ENCODE measurements at regions not wholly inside any gene's neighbourhood (a gene's known extent, or its start where the extent isn't known, plus 50 kb on each side); places are given as distances from the start of the nearest gene placed in this dataset.

DNA sequence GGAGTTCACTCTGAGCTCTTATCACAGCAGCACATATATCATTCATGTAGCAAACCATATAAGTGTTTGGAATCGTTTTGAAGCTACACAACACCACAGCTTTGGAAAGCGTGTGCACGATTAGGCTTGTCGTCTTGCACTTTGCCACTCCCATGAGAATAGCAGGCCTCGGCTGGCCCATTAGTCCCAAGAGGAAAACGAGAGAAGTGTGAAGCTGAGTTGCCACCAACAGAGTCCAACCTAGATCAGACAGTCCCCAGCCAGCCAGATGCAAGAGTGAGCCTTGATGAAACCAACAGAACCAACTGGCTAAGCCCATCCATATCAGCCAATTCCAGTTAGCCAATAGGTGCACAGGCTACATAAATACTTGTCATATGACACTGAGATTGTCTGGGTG is 238.4 kb downstream of the C1orf94 start:
- DNase-seq: no peak

DNA sequence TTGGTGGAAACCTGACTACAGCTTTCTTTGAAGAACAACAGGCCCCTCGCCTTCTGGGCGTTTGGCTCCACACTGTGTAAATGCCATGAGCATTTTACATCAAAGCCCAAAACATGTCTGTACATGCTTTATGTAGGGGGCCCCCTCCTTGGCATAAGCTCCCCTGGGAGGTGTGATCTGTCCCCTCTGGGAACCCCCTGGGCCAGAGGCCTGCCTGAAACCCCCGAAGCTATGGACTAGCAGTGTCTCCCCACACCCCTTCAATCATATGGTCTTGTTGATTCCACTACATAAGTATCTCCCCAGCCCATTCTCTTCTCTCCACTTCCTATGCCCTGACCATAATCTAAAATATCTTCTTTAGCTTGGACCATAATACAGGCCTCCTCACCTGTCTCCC is 241.5 kb downstream of the C1orf94 start:
- DNase-seq: no peak

DNA sequence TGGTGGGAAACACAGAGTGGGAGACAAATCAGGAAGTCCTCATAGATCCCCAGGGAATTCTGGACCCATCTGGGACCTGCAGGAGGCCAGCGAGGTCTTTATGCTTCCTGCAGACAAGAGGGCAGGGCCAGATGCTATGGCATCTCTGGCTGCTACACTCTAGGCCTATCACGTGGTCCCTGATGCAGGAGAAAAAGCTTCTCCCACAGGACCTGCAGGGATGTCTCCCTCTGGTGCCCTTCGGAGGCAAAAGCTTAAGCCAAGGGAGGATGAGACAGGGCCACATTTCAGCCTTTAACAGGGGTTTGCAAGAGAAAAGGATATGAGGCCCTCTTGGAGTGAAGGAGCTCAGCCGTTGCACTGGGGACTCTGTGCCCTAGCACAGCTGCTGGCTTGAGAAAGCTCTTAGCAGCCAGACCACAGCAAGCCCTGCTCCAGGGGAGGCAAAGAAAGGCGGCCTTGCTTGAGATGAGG is 243.0 kb downstream of the C1orf94 start:
- no peak for DNase-seq

DNA sequence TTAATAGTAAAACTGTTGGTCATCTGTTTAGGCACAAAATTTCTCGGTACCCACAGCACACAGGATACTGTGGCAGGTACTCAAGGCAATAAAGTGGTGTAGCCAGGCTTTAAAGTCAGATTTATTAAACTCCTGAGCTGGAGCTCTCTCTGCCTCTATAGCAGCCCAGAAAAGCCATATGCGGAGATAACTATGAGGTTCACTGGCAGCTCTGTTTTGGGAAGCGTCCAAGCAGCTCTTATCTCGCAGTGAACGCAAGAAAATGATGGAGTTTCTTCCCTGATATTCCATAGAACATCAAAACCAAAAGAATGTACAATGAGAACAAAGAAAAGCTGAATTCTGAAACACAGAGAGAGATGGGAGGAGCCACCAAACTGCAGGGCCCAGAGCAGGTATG is 248.3 kb downstream of the C1orf94 start:
- no peak for DNase-seq

DNA sequence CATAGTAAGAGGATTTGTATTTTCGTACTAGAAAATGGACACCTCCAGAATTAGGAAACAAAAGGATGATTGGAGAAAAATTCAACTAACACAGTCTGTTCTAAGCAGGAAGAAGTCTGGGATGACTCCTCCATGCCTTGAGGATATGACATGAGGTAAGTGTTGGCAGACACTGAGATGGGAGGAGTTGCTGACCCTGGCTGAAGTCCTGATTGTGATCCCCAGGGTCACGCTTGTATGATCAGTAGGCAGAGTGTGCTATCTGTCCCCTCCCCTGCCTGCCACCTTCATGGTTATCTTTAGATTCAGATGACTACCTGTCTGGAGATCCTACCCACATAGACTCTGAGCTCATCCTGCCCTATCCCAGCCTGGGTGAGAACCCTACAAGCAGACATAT is 249.1 kb downstream of the C1orf94 start:
- no peak for DNase-seq

DNA sequence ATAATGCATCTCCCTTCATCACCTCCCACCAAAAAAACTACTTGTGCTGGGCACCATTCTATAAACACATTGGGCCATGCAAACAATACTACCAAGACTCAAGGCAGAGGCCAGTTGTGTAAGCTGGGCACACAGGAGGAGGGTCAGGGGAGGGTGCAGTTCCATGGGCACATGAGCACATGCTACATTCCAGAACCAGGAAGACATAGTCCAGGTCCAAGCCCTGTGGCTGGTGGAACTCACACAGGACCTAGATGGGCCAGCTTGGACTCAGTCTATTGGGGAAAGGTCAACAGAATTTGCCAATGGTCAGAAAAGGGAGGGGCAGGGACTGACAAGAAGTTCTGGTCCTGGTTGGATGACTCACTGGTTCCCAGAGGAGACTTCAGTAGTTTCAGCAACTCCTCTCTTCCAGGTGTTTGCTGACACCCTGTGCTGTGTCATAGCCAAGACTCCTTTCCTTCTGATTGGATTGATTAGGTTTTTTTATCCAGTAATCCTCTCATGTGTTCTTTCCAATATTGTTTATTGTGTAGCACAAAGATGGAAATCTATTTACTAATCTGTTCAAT is 249.7 kb downstream of the C1orf94 start:
- no peak for DNase-seq

DNA sequence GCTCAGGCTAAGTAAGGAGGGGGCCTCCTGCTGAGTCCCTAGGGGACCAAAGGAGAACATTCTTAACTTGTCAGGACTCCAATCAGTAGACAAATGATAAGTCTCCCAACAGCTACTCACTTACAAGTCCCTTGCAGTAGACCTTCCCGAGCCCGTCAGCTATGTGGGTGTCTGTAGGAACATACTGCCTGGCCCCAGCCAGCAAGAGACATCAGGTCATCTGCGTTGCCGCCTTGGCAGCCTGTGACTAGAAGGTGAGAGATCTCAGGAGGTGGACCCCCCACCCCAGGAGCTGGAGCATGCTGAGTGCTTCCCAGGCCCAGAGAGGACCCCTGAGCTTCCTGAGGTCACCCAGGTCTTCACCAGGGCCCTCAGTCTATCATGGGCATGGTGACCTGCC is 250.5 kb downstream of the C1orf94 start:
- no peak for DNase-seq

DNA sequence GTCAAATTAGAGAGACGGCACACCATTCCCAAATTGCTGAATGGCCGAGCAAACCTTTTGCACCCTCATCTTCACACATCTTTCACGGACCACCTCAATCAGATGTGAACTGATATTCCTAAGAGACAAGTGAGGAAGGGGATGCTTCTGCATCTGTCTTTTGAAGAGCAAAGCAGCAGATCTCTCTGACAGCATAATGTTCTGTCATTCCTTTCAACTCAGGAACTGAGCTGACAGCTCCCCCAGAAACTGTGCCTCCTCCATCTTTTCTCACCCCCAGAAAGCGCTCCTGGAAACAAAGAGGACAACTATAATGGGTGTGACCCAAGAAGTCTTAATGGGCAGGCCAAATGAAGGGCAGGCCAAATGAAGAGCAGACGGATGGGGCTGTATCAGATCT is 256.4 kb downstream of the C1orf94 start:
- no peak for DNase-seq

DNA sequence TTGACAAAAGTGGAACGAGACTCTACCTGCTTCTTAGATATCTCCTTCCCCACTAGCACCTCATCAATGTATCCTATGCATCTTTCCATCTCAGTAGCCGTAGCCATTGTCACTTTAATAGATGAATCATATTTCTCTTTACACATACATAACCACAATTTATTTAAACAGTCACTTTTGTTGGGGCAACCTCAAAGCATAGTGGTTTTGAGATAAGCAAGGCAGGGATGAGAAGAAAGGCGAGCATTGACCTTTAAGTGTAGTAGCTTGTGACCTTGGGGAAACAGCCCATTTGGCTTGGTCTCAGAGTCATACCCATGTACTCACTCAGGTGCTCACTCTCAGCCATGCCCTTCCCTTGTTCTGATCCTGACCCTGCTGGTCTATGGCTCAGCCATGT is 260.1 kb downstream of the C1orf94 start:
- no peak for DNase-seq

DNA sequence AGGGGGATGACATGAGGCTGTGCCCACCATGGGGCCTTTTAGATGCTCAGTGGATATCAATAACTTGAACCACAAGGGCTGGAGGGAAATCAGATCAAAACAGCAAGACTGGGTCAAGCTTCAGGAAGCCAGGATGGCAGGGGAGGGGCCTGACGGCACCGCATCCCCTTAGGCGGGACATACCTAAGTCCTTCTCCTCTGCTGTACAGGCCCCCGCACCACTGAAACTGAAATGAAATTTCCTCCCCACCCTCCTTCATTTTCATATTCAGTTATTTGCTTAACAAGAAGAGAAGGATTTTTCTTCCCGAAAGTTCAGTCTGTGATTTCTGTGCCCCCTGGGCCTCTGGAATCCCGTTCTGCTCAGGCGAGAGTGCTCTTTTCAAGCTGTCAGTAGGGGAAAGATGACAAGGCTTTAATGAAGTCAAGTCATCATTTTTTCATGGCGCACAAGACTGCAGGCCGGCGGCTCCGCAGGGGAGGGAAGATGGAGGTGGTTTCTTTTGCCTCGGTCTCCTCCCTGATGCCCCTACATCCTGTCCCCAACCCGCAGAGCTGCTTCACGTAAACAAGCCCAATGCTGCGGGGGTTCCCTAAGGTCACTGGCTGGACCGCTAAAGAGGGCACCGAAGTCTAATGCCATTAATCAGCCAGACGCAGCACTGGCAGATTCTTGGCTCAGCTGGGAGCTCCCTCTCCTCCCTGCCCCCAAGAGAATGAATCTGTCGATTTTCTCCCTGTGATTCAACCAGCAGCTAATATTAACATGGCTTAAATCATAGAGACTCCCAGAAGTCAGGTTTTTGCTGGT is 264.8 kb downstream of the C1orf94 start:
- DNase-seq: no peak

DNA sequence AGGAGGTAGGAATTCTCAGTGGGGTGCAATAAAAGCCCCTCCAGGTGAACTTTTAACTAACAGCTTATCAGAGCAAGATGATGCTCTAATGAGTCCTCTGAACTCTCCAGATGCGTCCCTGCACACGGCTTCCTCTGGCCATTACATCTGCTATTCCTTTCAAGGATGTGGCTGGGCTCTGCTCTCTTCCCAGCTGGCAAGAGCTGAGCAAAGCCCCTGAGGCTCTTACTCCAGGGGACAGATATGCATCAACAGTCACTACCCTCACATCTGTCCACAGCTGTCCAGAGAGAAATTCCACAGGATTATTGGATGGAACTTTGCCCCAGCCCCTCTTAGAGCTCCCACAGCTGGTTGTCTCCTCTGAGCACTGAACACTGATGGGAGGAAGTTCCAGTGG is 267.8 kb downstream of the C1orf94 start:
- no peak for DNase-seq

DNA sequence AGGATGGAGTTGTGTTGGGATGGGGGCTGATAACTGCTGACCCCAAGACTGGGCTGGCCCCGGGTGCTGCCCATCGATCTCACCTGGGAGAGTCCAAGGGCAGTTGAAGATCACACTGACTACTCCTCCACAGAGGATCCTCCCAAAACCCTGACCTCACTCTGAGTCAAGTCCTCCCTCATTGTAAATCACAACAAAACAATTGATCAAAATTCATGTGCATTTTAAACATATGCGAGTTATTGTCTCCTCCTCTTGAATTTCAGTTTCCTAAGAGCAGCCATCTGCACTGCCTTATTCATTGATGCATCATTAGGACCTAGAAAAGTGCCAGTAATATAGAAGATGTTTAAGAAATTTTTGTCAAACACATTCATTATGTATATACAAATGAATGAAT is 273.6 kb downstream of the C1orf94 start:
- no peak for DNase-seq

DNA sequence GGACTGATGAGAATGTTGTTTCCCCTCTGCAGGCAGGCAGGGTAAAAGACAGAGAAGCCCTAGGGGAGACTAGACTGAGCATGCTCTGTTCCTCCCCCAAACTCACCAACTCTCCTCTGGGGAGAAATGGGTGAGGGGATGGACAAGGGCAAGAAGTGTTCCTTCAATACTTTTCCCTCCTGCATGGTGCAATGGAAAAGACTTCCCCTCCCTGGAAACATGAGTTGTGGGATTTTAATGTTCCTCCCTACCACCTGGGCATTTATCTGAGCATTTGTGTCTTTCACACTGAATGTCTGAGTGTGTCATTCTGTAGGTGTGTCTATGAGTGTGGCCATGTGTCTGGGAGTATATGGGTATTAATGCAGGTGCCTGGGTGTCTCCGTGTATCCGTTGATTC is 275.7 kb downstream of the C1orf94 start:
- no peak for DNase-seq

DNA sequence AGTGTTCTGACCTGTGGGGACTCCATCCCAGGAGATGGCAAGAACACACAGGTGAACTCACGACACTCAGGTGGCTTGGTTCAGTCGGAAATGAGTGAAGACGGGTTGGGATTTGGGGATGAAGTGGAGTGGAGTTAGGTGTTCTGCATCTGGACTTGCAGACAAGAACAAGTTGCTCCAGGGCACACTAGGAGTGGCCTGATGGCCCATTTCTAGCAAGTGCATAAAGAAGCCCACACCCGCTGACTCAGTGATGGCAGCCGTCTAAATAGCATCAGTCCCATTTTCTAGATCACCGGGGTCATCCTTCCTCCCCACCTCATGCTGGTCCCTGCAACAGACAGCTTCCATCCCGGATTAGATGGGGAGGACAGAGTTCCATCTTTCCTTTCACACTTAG is 278.4 kb downstream of the C1orf94 start:
- no peak for DNase-seq

DNA sequence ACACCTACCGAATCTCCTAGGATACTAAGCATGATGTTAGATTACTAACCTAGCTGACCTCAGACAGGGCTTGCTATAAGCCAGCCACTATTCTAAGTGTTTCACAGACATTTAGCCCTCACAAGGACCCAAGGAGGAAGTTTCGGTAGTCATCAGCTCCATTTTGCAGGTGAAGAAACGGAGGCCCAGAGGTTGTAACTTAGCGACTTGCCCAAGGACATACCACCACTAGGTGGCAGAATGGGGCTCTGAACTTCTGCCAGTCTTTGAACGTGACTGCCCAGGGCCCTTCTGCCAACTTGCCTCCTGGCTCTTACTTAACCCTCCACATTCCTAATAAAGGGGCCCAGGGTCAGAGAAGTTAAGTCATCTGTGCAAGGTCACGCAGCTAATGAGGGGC is 283.5 kb downstream of the C1orf94 start:
- peak; percentile 74 for DNase-seq

DNA sequence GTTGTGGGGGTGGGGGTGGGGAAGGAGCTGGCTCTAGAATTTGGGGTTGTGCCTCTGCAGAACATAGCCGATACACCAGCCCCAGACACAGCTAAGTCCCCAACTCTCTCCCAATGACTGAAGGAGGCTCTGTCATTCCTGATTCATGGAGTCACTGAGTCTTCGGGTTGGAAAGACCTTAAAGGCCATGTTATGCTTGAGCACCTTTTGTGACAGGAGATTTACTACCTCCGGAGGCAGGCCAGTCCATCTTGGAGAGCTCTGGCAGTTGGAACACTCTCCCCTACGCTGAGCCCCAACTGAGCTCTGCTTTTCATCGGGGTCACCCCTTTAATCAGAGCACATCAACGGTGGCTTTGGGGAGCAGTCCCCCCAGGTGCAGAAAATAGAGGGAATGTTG is 284.4 kb upstream of the GJB5 start:
- no peak for DNase-seq

DNA sequence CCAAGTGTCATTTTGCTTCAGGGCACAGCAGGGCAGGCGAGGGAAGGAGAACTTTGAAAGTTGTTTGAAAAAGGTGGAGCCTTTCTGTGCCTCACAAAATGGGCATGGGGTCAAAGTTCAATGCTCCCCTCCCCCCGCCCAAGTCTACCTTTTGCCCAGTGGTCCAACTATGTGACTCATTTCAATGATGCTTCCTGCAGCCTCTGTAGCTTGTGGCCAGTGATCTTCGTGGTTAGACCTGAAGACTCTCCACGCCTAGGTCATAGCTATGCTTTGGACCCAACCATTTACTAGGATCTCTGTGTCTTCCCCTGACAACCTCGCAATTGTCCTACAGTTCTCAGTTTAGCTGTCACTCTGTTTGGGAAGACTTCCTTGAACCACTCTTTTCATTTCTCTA is 280.3 kb upstream of the GJB5 start:
- no peak for DNase-seq

DNA sequence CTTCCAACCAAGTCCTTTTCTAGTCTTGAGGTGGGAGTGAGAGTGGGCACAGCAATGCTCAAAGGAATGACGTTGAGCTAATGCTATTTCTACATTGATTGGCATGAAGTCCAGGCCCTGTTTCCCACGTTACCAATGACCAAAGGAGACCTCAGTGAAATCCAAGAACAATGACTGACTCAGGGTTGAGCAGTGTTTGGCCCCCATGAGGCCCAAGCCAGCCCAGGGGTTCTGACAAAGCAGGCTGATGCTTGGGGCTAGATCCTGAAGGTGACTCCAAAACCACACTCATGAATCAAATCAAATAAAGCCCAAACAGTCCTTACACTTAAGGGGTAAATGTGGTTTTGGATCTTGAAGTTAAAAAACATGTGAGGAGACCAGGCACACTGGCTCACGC is 278.5 kb upstream of the GJB5 start:
- DNase-seq: no peak

DNA sequence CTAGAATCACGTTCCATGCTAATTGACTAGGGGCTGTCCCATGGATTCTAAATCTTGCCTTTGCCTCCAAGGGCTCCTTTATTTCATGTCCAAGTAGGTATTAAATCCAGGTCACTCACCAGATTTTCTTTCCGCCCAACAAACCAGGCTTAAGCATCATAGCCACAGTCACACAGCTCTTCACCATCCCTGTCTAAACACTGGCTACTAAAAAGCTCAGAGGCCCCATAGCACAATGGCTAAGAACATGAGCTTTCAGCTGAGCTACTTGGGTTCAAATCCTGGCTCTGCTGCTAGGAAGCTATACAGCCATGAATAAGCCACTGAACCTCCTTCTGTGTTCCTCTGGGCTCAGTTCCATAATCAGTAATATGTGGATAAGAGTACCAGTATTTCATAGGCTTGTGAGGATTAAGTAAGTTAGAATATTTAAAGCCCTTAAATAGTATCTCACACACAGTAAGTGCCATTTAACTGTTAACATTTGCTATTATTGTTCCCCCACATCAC is 277.2 kb upstream of the GJB5 start:
- DNase-seq: no peak

DNA sequence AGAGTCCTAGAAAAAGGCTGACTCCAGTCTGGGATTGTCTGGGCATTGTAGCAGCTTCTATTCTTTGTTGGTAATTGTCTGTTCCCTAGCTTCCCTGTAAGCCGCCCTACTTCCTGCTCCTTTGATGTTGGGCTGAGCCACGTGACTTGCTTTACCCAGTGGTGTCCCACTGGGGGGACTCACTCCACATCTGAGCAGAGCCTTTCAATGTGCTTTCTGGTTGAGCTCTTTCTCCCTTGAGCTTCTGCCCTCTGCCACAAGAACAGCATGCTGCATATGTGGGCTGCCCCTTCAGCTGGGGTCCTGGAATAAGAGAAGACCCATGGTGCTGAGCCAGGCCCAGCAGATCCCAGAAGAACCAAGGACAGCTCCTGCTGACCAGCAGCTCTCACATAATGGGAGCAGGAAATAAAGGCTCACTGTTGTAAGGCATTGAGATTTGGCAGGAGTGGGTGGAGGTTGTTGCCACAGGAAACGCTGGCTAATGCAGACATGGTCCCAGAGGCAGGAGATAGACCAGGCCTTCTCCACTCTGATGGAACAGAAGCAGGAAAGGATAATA is 276.3 kb upstream of the GJB5 start:
- no peak for DNase-seq

DNA sequence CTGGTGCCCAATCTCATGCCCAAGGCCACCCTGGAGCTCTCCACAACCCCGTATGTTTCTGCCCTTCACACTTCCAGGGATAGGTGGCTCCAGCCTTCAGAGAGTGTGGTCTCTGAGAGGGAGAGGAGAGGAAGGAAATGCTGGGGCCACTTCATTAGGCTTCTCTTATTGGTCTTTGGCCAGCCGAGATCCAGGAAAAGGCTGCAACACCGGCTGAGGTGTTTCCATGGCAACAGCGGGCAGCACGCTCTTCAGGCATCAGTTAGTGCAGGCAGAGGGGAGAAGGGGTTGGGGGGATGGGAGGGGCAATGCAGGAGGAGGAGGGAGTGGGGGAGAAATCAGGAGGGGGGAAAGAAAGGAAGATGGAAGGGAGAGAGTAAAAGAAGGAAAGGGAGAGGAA is 275.1 kb upstream of the GJB5 start:
- DNase-seq: no peak

DNA sequence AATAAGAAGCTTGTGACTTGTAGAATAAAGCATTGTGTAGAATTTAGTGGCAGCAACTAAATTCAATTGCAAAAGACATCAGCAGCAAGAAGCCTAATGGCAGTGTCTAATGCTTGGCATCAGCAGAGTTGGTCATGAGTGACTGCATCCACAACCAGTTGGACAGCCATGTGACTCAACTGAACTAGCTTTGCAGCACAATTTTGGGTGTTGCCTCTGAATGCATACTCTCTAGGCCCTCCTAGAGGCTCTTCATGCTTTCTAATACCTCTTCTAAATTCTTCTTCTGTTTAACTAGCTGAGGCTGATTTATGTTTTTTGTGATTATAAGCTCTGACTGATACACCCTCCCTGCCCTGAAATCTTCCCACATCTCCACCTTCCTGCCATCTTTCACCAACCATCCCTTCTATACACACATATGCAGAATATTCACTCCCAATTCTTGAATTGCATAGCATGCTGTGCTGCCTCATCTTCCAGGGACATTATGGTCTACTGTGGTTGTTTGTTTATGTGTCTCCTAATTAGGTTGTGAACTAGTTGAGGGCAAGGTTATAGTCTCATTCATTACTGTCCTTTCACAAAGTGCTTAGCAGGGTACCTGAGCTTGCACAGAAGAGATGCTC is 266.7 kb upstream of the GJB5 start:
- DNase-seq: no peak

DNA sequence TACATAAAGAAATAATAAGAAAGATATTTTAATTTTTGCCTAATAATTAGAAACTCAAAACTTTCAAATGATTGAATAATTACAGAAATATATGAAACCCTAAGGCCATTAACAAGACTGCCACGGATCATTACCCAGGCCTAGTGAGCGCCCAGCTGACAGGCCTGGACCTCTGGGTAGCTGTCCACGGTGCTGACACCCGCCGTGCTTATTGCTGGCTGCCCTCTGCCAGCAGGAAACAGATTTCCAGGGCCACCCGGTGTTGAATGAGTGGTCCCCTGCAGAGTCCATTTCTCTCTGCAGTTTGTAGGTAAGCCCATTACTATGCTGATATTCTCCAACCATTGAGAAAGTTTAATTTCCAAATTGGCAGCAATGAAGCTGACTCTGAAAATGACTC is 254.4 kb upstream of the GJB5 start:
- peak; percentile 41 for DNase-seq

DNA sequence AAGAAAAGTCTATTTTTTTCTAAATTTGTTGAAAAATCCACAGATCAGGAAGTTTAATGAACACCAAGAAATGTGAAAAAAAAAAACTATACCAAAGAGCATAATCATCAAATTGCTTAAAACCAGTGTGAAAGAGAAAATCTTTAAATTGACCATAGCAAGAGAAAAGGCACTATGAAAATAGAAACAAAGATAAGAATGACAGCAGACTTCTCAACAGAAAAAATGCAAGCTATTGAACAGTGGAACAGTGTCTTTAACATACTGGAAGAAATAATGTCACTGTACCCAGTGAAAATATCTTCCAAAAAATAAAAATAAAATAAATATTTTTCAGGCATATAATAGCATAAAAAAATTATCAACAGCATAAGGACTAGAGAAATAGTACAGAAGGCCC is 243.0 kb upstream of the GJB5 start:
- no peak for DNase-seq

All from stimulated activated CD8-positive, alpha-beta memory T cell treated with anti-CD3 and anti-CD28 coated beads, Interleukin-4, amount 100 ng/mL, for 48 hours (primary cell).